ENCODE measurements at regions not wholly inside any gene's neighbourhood (a gene's known extent, or its start where the extent isn't known, plus 50 kb on each side); places are given as distances from the start of the nearest gene placed in this dataset.
"Not testable (repeated sequence)": the region's sequence is repeated elsewhere in the genome, so short reads cannot be mapped to it uniquely, and the experiment has no call there.

DNA sequence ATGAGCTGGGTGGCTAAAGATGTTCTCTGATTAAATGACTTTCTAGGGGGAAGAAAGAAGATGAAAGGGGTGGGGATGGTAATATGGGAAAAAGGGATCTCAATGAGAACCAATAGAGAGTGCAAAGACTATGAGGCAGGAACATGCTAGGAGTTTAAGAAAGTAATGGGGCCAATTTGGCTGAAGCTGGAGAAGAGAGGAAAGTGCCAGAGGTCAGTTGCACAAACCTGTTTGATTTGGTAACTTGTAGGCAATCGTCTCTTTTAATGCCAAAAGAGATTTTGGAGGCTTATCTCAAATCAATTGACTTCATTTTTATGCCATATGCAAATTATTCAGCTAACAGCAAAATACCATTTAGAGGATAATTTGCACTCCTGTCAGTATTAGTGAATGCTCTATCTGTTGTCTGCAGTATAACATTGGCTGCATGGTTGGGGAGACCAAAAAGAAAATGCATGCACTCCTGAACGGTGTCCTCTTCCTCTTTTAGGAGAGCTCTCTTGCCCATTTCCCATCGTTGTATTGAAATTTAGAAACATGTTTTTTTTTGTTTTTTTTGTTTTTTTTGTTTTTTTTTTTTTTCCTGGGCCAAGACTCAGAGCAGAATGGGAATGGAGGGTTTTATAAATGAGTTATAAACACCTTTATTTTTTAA is 193.9 kb downstream of the BTBD3 start:
- Mint-ChIP-seq H3K9me3 (ENCODE audit: unreplicated experiment) (no peaks in the 10 kb centered on the region), H3K36me3 (ENCODE audit: unreplicated experiment) (no peaks in the 10 kb centered on the region), H3K27me3 (ENCODE audit: unreplicated experiment) (no peaks in the 10 kb centered on the region), H3K27ac (ENCODE audit: unreplicated experiment) (no peak overlapping the region), H3K4me3 (ENCODE audit: unreplicated experiment) (no peak overlapping the region), H3K4me1 (ENCODE audit: low read depth, unreplicated experiment) (no peaks in the 10 kb centered on the region)
- no peak for DNase-seq
- TF ChIP-seq, protein P1, sequence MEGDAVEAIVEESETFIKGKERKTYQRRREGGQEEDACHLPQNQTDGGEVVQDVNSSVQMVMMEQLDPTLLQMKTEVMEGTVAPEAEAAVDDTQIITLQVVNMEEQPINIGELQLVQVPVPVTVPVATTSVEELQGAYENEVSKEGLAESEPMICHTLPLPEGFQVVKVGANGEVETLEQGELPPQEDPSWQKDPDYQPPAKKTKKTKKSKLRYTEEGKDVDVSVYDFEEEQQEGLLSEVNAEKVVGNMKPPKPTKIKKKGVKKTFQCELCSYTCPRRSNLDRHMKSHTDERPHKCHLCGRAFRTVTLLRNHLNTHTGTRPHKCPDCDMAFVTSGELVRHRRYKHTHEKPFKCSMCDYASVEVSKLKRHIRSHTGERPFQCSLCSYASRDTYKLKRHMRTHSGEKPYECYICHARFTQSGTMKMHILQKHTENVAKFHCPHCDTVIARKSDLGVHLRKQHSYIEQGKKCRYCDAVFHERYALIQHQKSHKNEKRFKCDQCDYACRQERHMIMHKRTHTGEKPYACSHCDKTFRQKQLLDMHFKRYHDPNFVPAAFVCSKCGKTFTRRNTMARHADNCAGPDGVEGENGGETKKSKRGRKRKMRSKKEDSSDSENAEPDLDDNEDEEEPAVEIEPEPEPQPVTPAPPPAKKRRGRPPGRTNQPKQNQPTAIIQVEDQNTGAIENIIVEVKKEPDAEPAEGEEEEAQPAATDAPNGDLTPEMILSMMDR (IDR thresholded peaks at IDR 0.05; ENCODE audit: partially characterized antibody, unreplicated experiment): no peak

DNA sequence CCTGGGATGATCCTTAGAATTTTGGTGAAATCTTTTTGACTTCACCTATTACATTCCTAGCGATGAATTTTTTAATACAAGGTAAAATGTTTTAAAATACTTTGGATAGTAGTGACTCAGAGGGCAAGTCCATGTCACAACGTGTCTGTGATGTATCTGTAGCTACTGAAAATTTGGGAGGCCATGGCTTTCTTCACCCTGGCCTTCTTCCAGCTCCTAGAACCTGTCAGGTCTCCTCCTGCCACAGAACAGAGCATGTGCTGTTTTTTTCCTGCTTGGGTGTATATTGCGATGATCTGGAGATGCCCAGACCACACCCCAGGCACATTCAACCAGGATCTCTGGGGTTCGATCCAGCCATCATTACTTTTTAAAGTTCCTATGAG is 194.4 kb downstream of the BTBD3 start:
- Mint-ChIP-seq H3K27ac (ENCODE audit: unreplicated experiment) (no peak overlapping the region), H3K36me3 (ENCODE audit: unreplicated experiment) (no peaks in the 10 kb centered on the region), H3K4me1 (ENCODE audit: low read depth, unreplicated experiment) (no peaks in the 10 kb centered on the region), H3K27me3 (ENCODE audit: unreplicated experiment) (no peaks in the 10 kb centered on the region), H3K9me3 (ENCODE audit: unreplicated experiment) (no peaks in the 10 kb centered on the region), H3K4me3 (ENCODE audit: unreplicated experiment) (no peak overlapping the region)
- TF ChIP-seq, protein P1 (IDR thresholded peaks at IDR 0.05; ENCODE audit: partially characterized antibody, unreplicated experiment): no peak
- no peak for DNase-seq

DNA sequence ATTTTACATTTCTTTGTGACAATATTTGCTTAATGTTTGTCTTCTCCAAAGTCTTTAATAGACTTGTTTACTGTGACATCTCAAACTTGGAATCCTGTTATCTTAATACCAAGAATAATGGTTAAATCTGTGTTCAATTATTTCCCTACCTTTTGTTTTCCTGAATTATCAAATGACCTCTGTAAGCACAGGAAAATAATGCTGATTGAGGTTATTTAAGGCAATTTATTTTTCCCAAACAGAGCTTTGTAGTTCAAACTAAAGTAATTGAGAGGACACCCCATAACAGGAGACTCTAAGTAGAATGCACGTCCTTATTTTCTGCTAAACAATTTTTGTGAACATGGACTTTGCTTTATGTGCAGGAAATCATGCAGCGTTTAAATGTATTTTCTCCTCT is 195.0 kb downstream of the BTBD3 start:
- TF ChIP-seq, protein P1 (IDR thresholded peaks at IDR 0.05; ENCODE audit: partially characterized antibody, unreplicated experiment): no peak
- H3K36me3 Mint-ChIP-seq (ENCODE audit: unreplicated experiment): no peaks in the 10 kb centered on the region
- no peaks in the 10 kb centered on the region for H3K4me1 Mint-ChIP-seq (ENCODE audit: low read depth, unreplicated experiment)
- no peak overlapping the region for H3K27ac Mint-ChIP-seq (ENCODE audit: unreplicated experiment)
- no peaks in the 10 kb centered on the region for H3K27me3 Mint-ChIP-seq (ENCODE audit: unreplicated experiment)
- H3K4me3 Mint-ChIP-seq (ENCODE audit: unreplicated experiment): no peak overlapping the region
- no peak for DNase-seq
- no peaks in the 10 kb centered on the region for H3K9me3 Mint-ChIP-seq (ENCODE audit: unreplicated experiment)

DNA sequence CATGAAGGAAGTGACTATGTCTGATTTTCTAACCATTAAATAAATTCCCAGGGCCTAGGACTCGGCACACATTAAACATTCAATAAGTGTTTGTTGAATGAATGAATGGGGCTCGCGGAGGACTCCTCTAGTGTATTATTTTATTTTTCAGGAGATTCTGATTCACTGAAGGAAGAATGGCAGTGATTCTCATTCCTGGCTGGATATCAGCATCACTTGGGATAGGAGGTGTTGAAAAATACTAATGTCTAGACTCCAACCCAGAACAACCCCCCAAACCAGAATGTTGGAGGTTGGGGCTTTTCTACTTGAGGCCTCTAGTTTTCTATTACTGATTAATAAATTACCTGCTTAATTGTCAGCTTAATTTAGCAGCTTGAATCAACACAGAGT is 195.4 kb downstream of the BTBD3 start:
- TF ChIP-seq, protein P1 (IDR thresholded peaks at IDR 0.05; ENCODE audit: partially characterized antibody, unreplicated experiment): no peak
- Mint-ChIP-seq H3K36me3 (ENCODE audit: unreplicated experiment) (no peaks in the 10 kb centered on the region), H3K27me3 (ENCODE audit: unreplicated experiment) (no peaks in the 10 kb centered on the region), H3K4me3 (ENCODE audit: unreplicated experiment) (no peak overlapping the region), H3K9me3 (ENCODE audit: unreplicated experiment) (no peaks in the 10 kb centered on the region), H3K27ac (ENCODE audit: unreplicated experiment) (no peak overlapping the region), H3K4me1 (ENCODE audit: low read depth, unreplicated experiment) (no peaks in the 10 kb centered on the region)
- DNase-seq: no peak

- H3K27me3 Mint-ChIP-seq (ENCODE audit: unreplicated experiment): no peaks in the 10 kb centered on the region
- H3K27ac Mint-ChIP-seq (ENCODE audit: unreplicated experiment): no peak overlapping the region
Measured at GRCh38 chr20:12113468-12114371, 196.0 kb downstream of the BTBD3 start.

GRCh38 chr20:12129114-12129513 is 211.4 kb downstream of the BTBD3 start:
- not testable (repeated sequence) for H3K27me3 Mint-ChIP-seq (ENCODE audit: unreplicated experiment); H3K9me3 Mint-ChIP-seq (ENCODE audit: unreplicated experiment); H3K4me3 Mint-ChIP-seq (ENCODE audit: unreplicated experiment); H3K27ac Mint-ChIP-seq (ENCODE audit: unreplicated experiment); H3K4me1 Mint-ChIP-seq (ENCODE audit: low read depth, unreplicated experiment); DNase-seq; H3K36me3 Mint-ChIP-seq (ENCODE audit: unreplicated experiment)

More at GRCh38 chr20:12113468-12114371, 196.0 kb downstream of the BTBD3 start:
- no peak for DNase-seq
- TF ChIP-seq, protein P1 (IDR thresholded peaks at IDR 0.05; ENCODE audit: partially characterized antibody, unreplicated experiment): no peak
- no peaks in the 10 kb centered on the region for H3K36me3 Mint-ChIP-seq (ENCODE audit: unreplicated experiment)
- H3K4me3 Mint-ChIP-seq (ENCODE audit: unreplicated experiment): no peak overlapping the region
- H3K9me3 Mint-ChIP-seq (ENCODE audit: unreplicated experiment): no peaks in the 10 kb centered on the region
- no peaks in the 10 kb centered on the region for H3K4me1 Mint-ChIP-seq (ENCODE audit: low read depth, unreplicated experiment)

- not testable (repeated sequence) for H3K4me3 Mint-ChIP-seq (ENCODE audit: unreplicated experiment); DNase-seq; H3K36me3 Mint-ChIP-seq (ENCODE audit: unreplicated experiment); H3K9me3 Mint-ChIP-seq (ENCODE audit: unreplicated experiment); H3K4me1 Mint-ChIP-seq (ENCODE audit: low read depth, unreplicated experiment); H3K27ac Mint-ChIP-seq (ENCODE audit: unreplicated experiment); H3K27me3 Mint-ChIP-seq (ENCODE audit: unreplicated experiment)
Measured at GRCh38 chr20:12129532-12129931, 211.8 kb downstream of the BTBD3 start.
